K562 (cell line): ENCODE measurements at regions not wholly inside any gene's neighbourhood (a gene's known extent, or its start where the extent isn't known, plus 50 kb on each side); places are given as distances from the start of the nearest gene placed in this dataset.

Experiments
- BRD4 ChIP-seq: fragments of 200-600 bp; sonication (generic); IDR thresholded peaks from 2 replicates; pipeline ENCODE4 v1.6.1; 2017; ENCODE audit warnings: inconsistent platforms
- BRD9 ChIP-seq: fragments of 450-650 bp; IDR thresholded peaks from 2 replicates; pipeline ENCODE4 v1.6.1; 2018; ENCODE audit warnings: low read depth; ENCODE audit not compliant: partially characterized antibody
- FOXM1 ChIP-seq, 2 experiments: fragments of 450-650 bp in 1 of 2; sonication (generic) in 1 of 2; formaldehyde crosslinking in 1 of 2; IDR thresholded peaks; 2 replicates each; pipeline versions ENCODE4 v1.6.1 to v1.9.0; 2017 to 2022; ENCODE audit warnings: low read depth in 2 of 2, mild to moderate bottlenecking in 2 of 2, missing genetic modification reagents in 1 of 2, moderate library complexity in 1 of 2
- GTF2F1 ChIP-seq: IDR thresholded peaks from 2 replicates; pipeline ENCODE4 v1.6.1; 2011; ENCODE audit warnings: low read depth, low read length, improper control_type of control experiment
- HSF4 ChIP-seq: fragments of 250-450 bp; sonication (Bioruptor Pico); IDR thresholded peaks from 2 replicates; pipeline ENCODE4 v2.1.2; 2022; ENCODE audit warnings: mild to moderate bottlenecking, moderate library complexity, borderline replicate concordance
- JUN ChIP-seq, 2 experiments: sonication (generic) in 1 of 2; formaldehyde crosslinking in 1 of 2; IDR thresholded peaks; 2 replicates each; pipeline versions ENCODE4 v1.6.1 to v1.8.0; 2012 to 2022; ENCODE audit warnings: borderline replicate concordance in 2 of 2, mild to moderate bottlenecking in 2 of 2, improper control_type of control experiment in 1 of 2, low read depth in 1 of 2, low read length in 1 of 2, missing genetic modification reagents in 1 of 2
- MXI1 ChIP-seq: IDR thresholded peaks from 2 replicates; pipeline ENCODE4 v1.6.1; 2011; ENCODE audit warnings: low read depth, mild to moderate bottlenecking, improper control_type of control experiment, low read length
- NCOA4 ChIP-seq: fragments of 450-650 bp; IDR thresholded peaks from 2 replicates; pipeline ENCODE4 v1.6.1; 2018; ENCODE audit warnings: mild to moderate bottlenecking; ENCODE audit not compliant: partially characterized antibody
- NFE2 ChIP-seq: IDR thresholded peaks from 2 replicates; pipeline ENCODE4 v1.6.1; 2014; ENCODE audit warnings: antibody characterized with exemption, low read depth
- NFIX ChIP-seq: fragments of 250-450 bp; sonication (Bioruptor Pico); IDR thresholded peaks from 2 replicates; pipeline ENCODE4 v1.4.0; 2020; ENCODE audit warnings: low read depth, mild to moderate bottlenecking, moderate library complexity
- RBM25 ChIP-seq: fragments of 200-400 bp; formaldehyde crosslinking; IDR thresholded peaks from 2 replicates; pipeline ENCODE4 v1.6.1; 2018; ENCODE audit warnings: low read length, low read depth, moderate library complexity; ENCODE audit not compliant: severe bottlenecking
- SOX6 ChIP-seq: fragments of 450-650 bp; IDR thresholded peaks from 2 replicates; pipeline ENCODE4 v1.6.1; 2014; ENCODE audit warnings: mild to moderate bottlenecking
- TAF7 ChIP-seq: fragments of 450-650 bp; IDR thresholded peaks from 2 replicates; pipeline ENCODE4 v1.6.1; 2016; ENCODE audit warnings: missing genetic modification characterization, missing compliant biosample characterization
- TGIF2 ChIP-seq: sonication (generic); formaldehyde crosslinking; IDR thresholded peaks from 2 replicates; pipeline ENCODE4 v1.8.1; 2022; ENCODE audit warnings: mild to moderate bottlenecking, missing genetic modification reagents, moderate library complexity
- XRCC5 ChIP-seq: fragments of 200-400 bp; formaldehyde crosslinking; IDR thresholded peaks from 2 replicates; pipeline ENCODE4 v1.6.1; 2017; ENCODE audit warnings: low read depth, mild to moderate bottlenecking, low read length
- ZEB2 ChIP-seq: fragments of 450-650 bp; IDR thresholded peaks from 2 replicates; pipeline ENCODE4 v1.6.1; 2016
- ZNF23 ChIP-seq: fragments of 250-450 bp; sonication (Bioruptor Pico); IDR thresholded peaks from 2 replicates; pipeline ENCODE4 v1.4.0; 2020; ENCODE audit warnings: mild to moderate bottlenecking
- ZNF316 ChIP-seq: fragments of 450-650 bp; IDR thresholded peaks from 2 replicates; pipeline ENCODE4 v1.6.1; 2016
- ZNF696 ChIP-seq: fragments of 250-450 bp; sonication (Bioruptor Pico); conservative IDR thresholded peaks from 2 replicates; pipeline ENCODE4 v1.4.0; 2020; ENCODE audit warnings: mild to moderate bottlenecking, moderate library complexity
- ZSCAN32 ChIP-seq: fragments of 450-650 bp; formaldehyde crosslinking; IDR thresholded peaks from 2 replicates; pipeline ENCODE4 v1.4.0; 2020; ENCODE audit warnings: mild to moderate bottlenecking, moderate library complexity
- TF ChIP-seq, protein P1 (sequence below): fragments of 450-650 bp; formaldehyde crosslinking; IDR thresholded peaks from 2 replicates; pipeline ENCODE4 v1.4.0; 2022; ENCODE audit warnings: missing genetic modification characterization
- TF ChIP-seq, protein P2 (sequence below): fragments of 250-450 bp; sonication (Bioruptor Pico); IDR thresholded peaks from 2 replicates; pipeline ENCODE4 v1.9.0; 2021; ENCODE audit warnings: mild to moderate bottlenecking, inconsistent platforms
- TF ChIP-seq, protein P3 (sequence below): fragments of 250-450 bp; sonication (Bioruptor Pico); IDR thresholded peaks from 2 replicates; pipeline ENCODE4 v1.4.0; 2020

DNA sequence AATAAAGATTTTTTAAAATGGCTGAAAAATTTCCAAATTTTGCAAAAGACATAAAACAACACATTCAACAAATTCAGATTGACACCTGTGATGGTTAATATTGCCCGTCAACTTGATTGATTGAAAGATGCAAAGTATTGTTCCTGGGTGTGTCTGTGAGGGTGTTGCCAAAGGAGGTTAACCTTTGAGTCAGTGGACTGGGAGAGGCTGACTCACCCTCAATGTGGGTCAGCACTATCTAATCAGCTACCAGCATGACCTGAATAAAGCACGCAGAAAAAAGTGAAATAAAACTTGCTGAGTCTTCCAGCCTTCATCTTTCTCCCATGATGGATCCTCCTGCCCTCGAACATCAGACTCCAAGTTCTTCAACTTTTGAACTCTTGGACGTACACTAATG, 868.0 kb upstream of the CTNND2 start (continued):
- TF ChIP-seq ZNF23 (CRISPR knock-in tag) = no peak
- TF ChIP-seq FOXM1 (IDR thresholded peaks at IDR 0.05; ENCODE audit: low read depth) = no peak
- TF ChIP-seq FOXM1 (CRISPR knock-in tag; IDR thresholded peaks at IDR 0.05; ENCODE audit: low read depth) = no peak
- TF ChIP-seq NCOA4 = no peak
- TF ChIP-seq BRD4 = no peak
- no peak for TF ChIP-seq TAF7 (tag)
- no peak for TF ChIP-seq MXI1
- peak; percentile 72 for TF ChIP-seq ZNF316
- no peak for TF ChIP-seq ZSCAN32 (CRISPR knock-in tag)
- TF ChIP-seq, protein P1, sequence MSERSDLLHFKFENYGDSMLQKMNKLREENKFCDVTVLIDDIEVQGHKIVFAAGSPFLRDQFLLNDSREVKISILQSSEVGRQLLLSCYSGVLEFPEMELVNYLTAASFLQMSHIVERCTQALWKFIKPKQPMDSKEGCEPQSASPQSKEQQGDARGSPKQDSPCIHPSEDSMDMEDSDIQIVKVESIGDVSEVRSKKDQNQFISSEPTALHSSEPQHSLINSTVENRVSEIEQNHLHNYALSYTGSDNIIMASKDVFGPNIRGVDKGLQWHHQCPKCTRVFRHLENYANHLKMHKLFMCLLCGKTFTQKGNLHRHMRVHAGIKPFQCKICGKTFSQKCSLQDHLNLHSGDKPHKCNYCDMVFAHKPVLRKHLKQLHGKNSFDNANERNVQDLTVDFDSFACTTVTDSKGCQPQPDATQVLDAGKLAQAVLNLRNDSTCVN (CRISPR knock-in tag) = no peak
- no peak for TF ChIP-seq XRCC5
- TF ChIP-seq, protein P2, sequence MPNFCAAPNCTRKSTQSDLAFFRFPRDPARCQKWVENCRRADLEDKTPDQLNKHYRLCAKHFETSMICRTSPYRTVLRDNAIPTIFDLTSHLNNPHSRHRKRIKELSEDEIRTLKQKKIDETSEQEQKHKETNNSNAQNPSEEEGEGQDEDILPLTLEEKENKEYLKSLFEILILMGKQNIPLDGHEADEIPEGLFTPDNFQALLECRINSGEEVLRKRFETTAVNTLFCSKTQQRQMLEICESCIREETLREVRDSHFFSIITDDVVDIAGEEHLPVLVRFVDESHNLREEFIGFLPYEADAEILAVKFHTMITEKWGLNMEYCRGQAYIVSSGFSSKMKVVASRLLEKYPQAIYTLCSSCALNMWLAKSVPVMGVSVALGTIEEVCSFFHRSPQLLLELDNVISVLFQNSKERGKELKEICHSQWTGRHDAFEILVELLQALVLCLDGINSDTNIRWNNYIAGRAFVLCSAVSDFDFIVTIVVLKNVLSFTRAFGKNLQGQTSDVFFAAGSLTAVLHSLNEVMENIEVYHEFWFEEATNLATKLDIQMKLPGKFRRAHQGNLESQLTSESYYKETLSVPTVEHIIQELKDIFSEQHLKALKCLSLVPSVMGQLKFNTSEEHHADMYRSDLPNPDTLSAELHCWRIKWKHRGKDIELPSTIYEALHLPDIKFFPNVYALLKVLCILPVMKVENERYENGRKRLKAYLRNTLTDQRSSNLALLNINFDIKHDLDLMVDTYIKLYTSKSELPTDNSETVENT (CRISPR knock-in tag) = no peak
- TF ChIP-seq NFIX (CRISPR knock-in tag) = no peak
- TF ChIP-seq ZEB2 = no peak
- TF ChIP-seq SOX6 = no peak
- no peak for TF ChIP-seq ZNF696
- no peak for TF ChIP-seq RBM25
- TF ChIP-seq NFE2 = peak; percentile 64
- no peak for TF ChIP-seq TGIF2 (CRISPR knock-in tag)
- TF ChIP-seq, protein P3, sequence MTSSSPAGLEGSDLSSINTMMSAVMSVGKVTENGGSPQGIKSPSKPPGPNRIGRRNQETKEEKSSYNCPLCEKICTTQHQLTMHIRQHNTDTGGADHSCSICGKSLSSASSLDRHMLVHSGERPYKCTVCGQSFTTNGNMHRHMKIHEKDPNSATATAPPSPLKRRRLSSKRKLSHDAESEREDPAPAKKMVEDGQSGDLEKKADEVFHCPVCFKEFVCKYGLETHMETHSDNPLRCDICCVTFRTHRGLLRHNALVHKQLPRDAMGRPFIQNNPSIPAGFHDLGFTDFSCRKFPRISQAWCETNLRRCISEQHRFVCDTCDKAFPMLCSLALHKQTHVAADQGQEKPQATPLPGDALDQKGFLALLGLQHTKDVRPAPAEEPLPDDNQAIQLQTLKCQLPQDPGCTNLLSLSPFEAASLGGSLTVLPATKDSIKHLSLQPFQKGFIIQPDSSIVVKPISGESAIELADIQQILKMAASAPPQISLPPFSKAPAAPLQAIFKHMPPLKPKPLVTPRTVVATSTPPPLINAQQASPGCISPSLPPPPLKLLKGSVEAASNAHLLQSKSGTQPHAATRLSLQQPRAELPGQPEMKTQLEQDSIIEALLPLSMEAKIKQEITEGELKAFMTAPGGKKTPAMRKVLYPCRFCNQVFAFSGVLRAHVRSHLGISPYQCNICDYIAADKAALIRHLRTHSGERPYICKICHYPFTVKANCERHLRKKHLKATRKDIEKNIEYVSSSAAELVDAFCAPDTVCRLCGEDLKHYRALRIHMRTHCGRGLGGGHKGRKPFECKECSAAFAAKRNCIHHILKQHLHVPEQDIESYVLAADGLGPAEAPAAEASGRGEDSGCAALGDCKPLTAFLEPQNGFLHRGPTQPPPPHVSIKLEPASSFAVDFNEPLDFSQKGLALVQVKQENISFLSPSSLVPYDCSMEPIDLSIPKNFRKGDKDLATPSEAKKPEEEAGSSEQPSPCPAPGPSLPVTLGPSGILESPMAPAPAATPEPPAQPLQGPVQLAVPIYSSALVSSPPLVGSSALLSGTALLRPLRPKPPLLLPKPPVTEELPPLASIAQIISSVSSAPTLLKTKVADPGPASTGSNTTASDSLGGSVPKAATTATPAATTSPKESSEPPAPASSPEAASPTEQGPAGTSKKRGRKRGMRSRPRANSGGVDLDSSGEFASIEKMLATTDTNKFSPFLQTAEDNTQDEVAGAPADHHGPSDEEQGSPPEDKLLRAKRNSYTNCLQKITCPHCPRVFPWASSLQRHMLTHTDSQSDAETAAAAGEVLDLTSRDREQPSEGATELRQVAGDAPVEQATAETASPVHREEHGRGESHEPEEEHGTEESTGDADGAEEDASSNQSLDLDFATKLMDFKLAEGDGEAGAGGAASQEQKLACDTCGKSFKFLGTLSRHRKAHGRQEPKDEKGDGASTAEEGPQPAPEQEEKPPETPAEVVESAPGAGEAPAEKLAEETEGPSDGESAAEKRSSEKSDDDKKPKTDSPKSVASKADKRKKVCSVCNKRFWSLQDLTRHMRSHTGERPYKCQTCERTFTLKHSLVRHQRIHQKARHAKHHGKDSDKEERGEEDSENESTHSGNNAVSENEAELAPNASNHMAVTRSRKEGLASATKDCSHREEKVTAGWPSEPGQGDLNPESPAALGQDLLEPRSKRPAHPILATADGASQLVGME (CRISPR knock-in tag) = no peak
- TF ChIP-seq JUN (IDR thresholded peaks at IDR 0.05; ENCODE audit: borderline replicate concordance, low read depth, low read length) = peak; percentile 76
- no peak for TF ChIP-seq JUN (CRISPR knock-in tag; IDR thresholded peaks at IDR 0.05; ENCODE audit: borderline replicate concordance)
- TF ChIP-seq HSF4 (CRISPR knock-in tag) = no peak
- TF ChIP-seq GTF2F1 = no peak
- TF ChIP-seq BRD9 = no peak
